T-helper 1 cell treated with Interleukin-12 subunit alpha and Interleukin-12 subunit beta and Interleukin-4 antibody, amounts not matched to agents 30 μg/mL and 1 μg/mL, for 36 hours (primary cell): ENCODE measurements at regions not wholly inside any gene's neighbourhood (a gene's known extent, or its start where the extent isn't known, plus 50 kb on each side); places are given as distances from the start of the nearest gene placed in this dataset.

Experiments used
- H3K27ac Mint-ChIP-seq: one replicate; pipeline ENCODE4 v1.8.0; 2021; ENCODE audit warnings: mild to moderate bottlenecking, mixed read lengths
- H3K27me3 Mint-ChIP-seq: one replicate; pipeline ENCODE4 v1.8.0; 2021; ENCODE audit warnings: low read depth, mixed read lengths
- H3K36me3 Mint-ChIP-seq: one replicate; pipeline ENCODE4 v1.8.0; 2021; ENCODE audit warnings: low read depth, mixed read lengths
- H3K4me1 Mint-ChIP-seq: one replicate; pipeline ENCODE4 v1.8.0; 2021; ENCODE audit warnings: low read depth, mixed read lengths
- H3K4me3 Mint-ChIP-seq: one replicate; pipeline ENCODE4 v1.8.0; 2021; ENCODE audit warnings: mild to moderate bottlenecking, moderate library complexity, mixed read lengths
- H3K9me3 Mint-ChIP-seq: one replicate; pipeline ENCODE4 v1.8.0; 2021; ENCODE audit warnings: mixed read lengths

- Mint-ChIP-seq H3K27me3 (no peaks in the 10 kb centered on the region), H3K4me1 (no peaks in the 10 kb centered on the region), H3K9me3 (no peaks in the 10 kb centered on the region), H3K27ac (no peak overlapping the region), H3K36me3 (no peaks in the 10 kb centered on the region), H3K4me3 (no peak overlapping the region)
Observed at GRCh38 chr22:49626361-49627216, 201.1 kb downstream of the BRD1 start.

- H3K27ac Mint-ChIP-seq: no peak overlapping the region
- no peak overlapping the region for H3K4me3 Mint-ChIP-seq
- H3K4me1 Mint-ChIP-seq: no peaks in the 10 kb centered on the region
Observed at GRCh38 chr22:49624421-49625177, 203.1 kb downstream of the BRD1 start.

GRCh38 chr22:49623715-49624114 is 204.0 kb downstream of the BRD1 start:
- Mint-ChIP-seq H3K27me3 (no peaks in the 10 kb centered on the region), H3K4me3 (no peak overlapping the region), H3K4me1 (peaks cover under 1% of the 10 kb centered on the region), H3K27ac (no peak overlapping the region), H3K36me3 (no peaks in the 10 kb centered on the region), H3K9me3 (no peaks in the 10 kb centered on the region)

More at GRCh38 chr22:49624421-49625177, 203.1 kb downstream of the BRD1 start:
- no peaks in the 10 kb centered on the region for H3K27me3 Mint-ChIP-seq
- H3K36me3 Mint-ChIP-seq: no peaks in the 10 kb centered on the region
- H3K9me3 Mint-ChIP-seq: no peaks in the 10 kb centered on the region

- Mint-ChIP-seq H3K9me3 (no peaks in the 10 kb centered on the region), H3K4me3 (no peak overlapping the region), H3K4me1 (peaks cover 2% of the 10 kb centered on the region), H3K27me3 (no peaks in the 10 kb centered on the region), H3K36me3 (no peaks in the 10 kb centered on the region), H3K27ac (no peak overlapping the region)
Observed at GRCh38 chr22:49623176-49623575, 204.5 kb downstream of the BRD1 start.

GRCh38 chr22:49622241-49623105 is 205.2 kb downstream of the BRD1 start:
- Mint-ChIP-seq H3K9me3 (no peaks in the 10 kb centered on the region), H3K4me1 (peaks cover 2% of the 10 kb centered on the region), H3K36me3 (no peaks in the 10 kb centered on the region), H3K4me3 (no peak overlapping the region), H3K27ac (no peak overlapping the region), H3K27me3 (no peaks in the 10 kb centered on the region)

- Mint-ChIP-seq H3K4me3 (no peak overlapping the region), H3K36me3 (no peaks in the 10 kb centered on the region), H3K9me3 (no peaks in the 10 kb centered on the region), H3K4me1 (peaks cover 2% of the 10 kb centered on the region), H3K27me3 (no peaks in the 10 kb centered on the region), H3K27ac (no peak overlapping the region)
Observed at GRCh38 chr22:49621601-49622210, 206.0 kb downstream of the BRD1 start.

GRCh38 chr22:49620666-49621065 is 207.0 kb downstream of the BRD1 start:
- Mint-ChIP-seq H3K9me3 (no peaks in the 10 kb centered on the region), H3K4me1 (peaks cover 2% of the 10 kb centered on the region), H3K27ac (no peak overlapping the region), H3K4me3 (no peak overlapping the region), H3K36me3 (no peaks in the 10 kb centered on the region), H3K27me3 (no peaks in the 10 kb centered on the region)

GRCh38 chr22:49620003-49620556 is 207.6 kb downstream of the BRD1 start:
- Mint-ChIP-seq H3K4me3 (no peak overlapping the region), H3K27me3 (no peaks in the 10 kb centered on the region), H3K9me3 (no peaks in the 10 kb centered on the region), H3K4me1 (peaks cover 2% of the 10 kb centered on the region), H3K36me3 (no peaks in the 10 kb centered on the region), H3K27ac (no peak overlapping the region)

- Mint-ChIP-seq H3K27me3 (no peaks in the 10 kb centered on the region), H3K4me1 (peaks cover 2% of the 10 kb centered on the region), H3K9me3 (no peaks in the 10 kb centered on the region), H3K27ac (no peak overlapping the region), H3K36me3 (no peaks in the 10 kb centered on the region), H3K4me3 (no peak overlapping the region)
Observed at GRCh38 chr22:49619301-49619700, 208.4 kb downstream of the BRD1 start.

GRCh38 chr22:49618677-49618953 is 209.1 kb downstream of the BRD1 start:
- Mint-ChIP-seq H3K4me3 (no peak overlapping the region), H3K27me3 (no peaks in the 10 kb centered on the region), H3K4me1 (peaks cover 2% of the 10 kb centered on the region), H3K36me3 (peaks cover 2% of the 10 kb centered on the region), H3K9me3 (peaks cover under 1% of the 10 kb centered on the region), H3K27ac (no peak overlapping the region)

GRCh38 chr22:49617866-49618676 is 209.6 kb downstream of the BRD1 start:
- peaks cover 6% of the 10 kb centered on the region for H3K9me3 Mint-ChIP-seq

GRCh38 chr22:49617264-49617663 is 210.4 kb downstream of the BRD1 start:
- H3K4me3 Mint-ChIP-seq: no peak overlapping the region
- H3K27me3 Mint-ChIP-seq: no peaks in the 10 kb centered on the region
- H3K4me1 Mint-ChIP-seq: peaks cover 2% of the 10 kb centered on the region
- peaks cover 8% of the 10 kb centered on the region for H3K36me3 Mint-ChIP-seq
- H3K27ac Mint-ChIP-seq: no peak overlapping the region
- H3K9me3 Mint-ChIP-seq: peaks cover 14% of the 10 kb centered on the region

More at GRCh38 chr22:49617866-49618676, 209.6 kb downstream of the BRD1 start:
- Mint-ChIP-seq H3K4me3 (no peak overlapping the region), H3K27ac (no peak overlapping the region), H3K36me3 (peaks cover 5% of the 10 kb centered on the region), H3K27me3 (no peaks in the 10 kb centered on the region), H3K4me1 (peaks cover 2% of the 10 kb centered on the region)
